Esophagus squamous epithelium (tissue), 4 donors: ENCODE measurements at regions not wholly inside any gene's neighbourhood (a gene's known extent, or its start where the extent isn't known, plus 50 kb on each side); places are given as distances from the start of the nearest gene placed in this dataset.

Experiments
- POLR2A ChIP-seq, 4 donors: fragments of 450-650 bp; IDR thresholded peaks; one replicate each; pipeline ENCODE4 v1.6.1; 2017; ENCODE audit warnings: antibody characterized with exemption in 4 of 4, mild to moderate bottlenecking in 4 of 4, moderate library complexity in 3 of 4
- TF ChIP-seq, protein P1 (sequence below), 6 experiments: fragments of 450-650 bp in 4 of 6; fragments of 200-600 bp in 2 of 6; sonication (generic) in 2 of 6; IDR thresholded peaks; one replicate each; pipeline ENCODE4 v1.5.1; 2016 to 2019; ENCODE audit warnings: antibody characterized with exemption in 6 of 6, mild to moderate bottlenecking in 4 of 6, moderate library complexity in 4 of 6

DNA sequence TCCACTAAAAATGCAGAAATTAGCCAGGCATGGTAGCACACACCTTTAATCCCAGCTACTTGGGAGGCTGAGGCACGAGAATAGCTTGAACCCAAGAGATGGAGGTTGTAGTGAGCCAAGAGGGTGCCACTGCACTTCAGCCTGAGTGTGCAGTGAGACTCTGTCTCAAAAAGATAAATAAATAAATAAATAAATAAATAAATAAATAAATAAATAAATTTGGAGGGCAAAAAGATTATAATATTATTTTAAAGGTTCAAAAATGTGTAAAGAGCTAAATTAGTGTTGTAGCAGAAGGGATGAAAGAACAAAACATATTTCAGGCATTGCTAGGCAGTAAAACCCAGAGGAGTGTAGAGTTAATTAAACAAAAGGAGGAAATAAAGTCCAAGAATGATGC is 1136.4 kb upstream of the CDH2 start:
- TF ChIP-seq, protein P1, sequence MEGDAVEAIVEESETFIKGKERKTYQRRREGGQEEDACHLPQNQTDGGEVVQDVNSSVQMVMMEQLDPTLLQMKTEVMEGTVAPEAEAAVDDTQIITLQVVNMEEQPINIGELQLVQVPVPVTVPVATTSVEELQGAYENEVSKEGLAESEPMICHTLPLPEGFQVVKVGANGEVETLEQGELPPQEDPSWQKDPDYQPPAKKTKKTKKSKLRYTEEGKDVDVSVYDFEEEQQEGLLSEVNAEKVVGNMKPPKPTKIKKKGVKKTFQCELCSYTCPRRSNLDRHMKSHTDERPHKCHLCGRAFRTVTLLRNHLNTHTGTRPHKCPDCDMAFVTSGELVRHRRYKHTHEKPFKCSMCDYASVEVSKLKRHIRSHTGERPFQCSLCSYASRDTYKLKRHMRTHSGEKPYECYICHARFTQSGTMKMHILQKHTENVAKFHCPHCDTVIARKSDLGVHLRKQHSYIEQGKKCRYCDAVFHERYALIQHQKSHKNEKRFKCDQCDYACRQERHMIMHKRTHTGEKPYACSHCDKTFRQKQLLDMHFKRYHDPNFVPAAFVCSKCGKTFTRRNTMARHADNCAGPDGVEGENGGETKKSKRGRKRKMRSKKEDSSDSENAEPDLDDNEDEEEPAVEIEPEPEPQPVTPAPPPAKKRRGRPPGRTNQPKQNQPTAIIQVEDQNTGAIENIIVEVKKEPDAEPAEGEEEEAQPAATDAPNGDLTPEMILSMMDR (IDR thresholded peaks at IDR 0.05) = no peak
- TF ChIP-seq POLR2A (IDR thresholded peaks at IDR 0.05) = no peak
